ENCODE measurements at regions not wholly inside any gene's neighbourhood (a gene's known extent, or its start where the extent isn't known, plus 50 kb on each side); places are given as distances from the start of the nearest gene placed in this dataset.

DNA sequence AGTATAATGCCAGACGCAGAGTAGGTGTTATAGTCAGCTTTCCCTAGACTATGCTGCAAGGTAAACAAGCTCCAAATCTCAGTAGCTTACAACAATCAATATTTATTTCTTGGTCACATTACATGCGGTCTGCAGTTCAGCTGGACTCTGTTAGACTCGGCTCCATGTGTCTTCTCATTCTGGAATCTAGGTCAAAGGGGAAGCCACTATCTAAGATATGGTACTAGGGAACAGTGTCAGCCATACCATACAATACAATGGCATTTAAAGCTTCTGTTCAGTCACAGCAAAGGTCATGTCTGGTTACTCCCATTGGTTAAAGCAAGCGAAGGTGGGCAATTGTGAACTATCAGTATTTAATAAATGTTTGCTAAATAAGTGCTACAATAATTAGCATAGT is 65.3 kb upstream of the SERTM1 start:
- TF ChIP-seq, protein P1, sequence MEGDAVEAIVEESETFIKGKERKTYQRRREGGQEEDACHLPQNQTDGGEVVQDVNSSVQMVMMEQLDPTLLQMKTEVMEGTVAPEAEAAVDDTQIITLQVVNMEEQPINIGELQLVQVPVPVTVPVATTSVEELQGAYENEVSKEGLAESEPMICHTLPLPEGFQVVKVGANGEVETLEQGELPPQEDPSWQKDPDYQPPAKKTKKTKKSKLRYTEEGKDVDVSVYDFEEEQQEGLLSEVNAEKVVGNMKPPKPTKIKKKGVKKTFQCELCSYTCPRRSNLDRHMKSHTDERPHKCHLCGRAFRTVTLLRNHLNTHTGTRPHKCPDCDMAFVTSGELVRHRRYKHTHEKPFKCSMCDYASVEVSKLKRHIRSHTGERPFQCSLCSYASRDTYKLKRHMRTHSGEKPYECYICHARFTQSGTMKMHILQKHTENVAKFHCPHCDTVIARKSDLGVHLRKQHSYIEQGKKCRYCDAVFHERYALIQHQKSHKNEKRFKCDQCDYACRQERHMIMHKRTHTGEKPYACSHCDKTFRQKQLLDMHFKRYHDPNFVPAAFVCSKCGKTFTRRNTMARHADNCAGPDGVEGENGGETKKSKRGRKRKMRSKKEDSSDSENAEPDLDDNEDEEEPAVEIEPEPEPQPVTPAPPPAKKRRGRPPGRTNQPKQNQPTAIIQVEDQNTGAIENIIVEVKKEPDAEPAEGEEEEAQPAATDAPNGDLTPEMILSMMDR (conservative IDR thresholded peaks at IDR 0.05 in 1 of 2, IDR thresholded peaks at IDR 0.05 in 1 of 2; ENCODE audit: low read depth in 1 of 2, low read length in 2 of 2), result no peak
- TF ChIP-seq EZH2 (IDR thresholded peaks at IDR 0.05; ENCODE audit: low read length, missing control alignments), result no peak

Measured in fibroblast of lung (primary cell).